Astrocyte (in vitro differentiated cells and primary cell): ENCODE measurements at regions not wholly inside any gene's neighbourhood (a gene's known extent, or its start where the extent isn't known, plus 50 kb on each side); places are given as distances from the start of the nearest gene placed in this dataset.

Experiments
- DNase-seq: peaks from one replicate; pipeline ENCODE4 v3.0.0-alpha.2; 2010; ENCODE audit warnings: low read depth
- FAIRE-seq: peaks from 2 replicates; lab custom pipeline; 2011; peaks lifted over from hg19 to GRCh38; lab: Jason Lieb, UNC
- H2AFZ ChIP-seq: 2 replicates; pipeline ENCODE4 v1.6.0; 2012; ENCODE audit warnings: low read depth, low read length, inconsistent platforms
- H3K27ac ChIP-seq: 2 replicates; pipeline ENCODE4 v1.5.1; 2011; ENCODE audit warnings: low read depth, low read length, inconsistent platforms
- H3K27me3 ChIP-seq: 2 replicates; pipeline ENCODE4 v1.6.0; 2011; ENCODE audit warnings: low read length, inconsistent platforms; ENCODE audit not compliant: insufficient read depth
- H3K36me3 ChIP-seq: 2 replicates; pipeline ENCODE4 v1.5.1; 2011; ENCODE audit warnings: low read length, inconsistent platforms; ENCODE audit not compliant: insufficient read depth
- H3K4me1 ChIP-seq: 2 replicates; pipeline ENCODE4 v1.5.1; 2011; ENCODE audit warnings: low read length, inconsistent platforms; ENCODE audit not compliant: insufficient read depth
- H3K4me2 ChIP-seq: 2 replicates; pipeline ENCODE4 v1.6.0; 2012; ENCODE audit warnings: low read length, inconsistent platforms
- H3K4me3 ChIP-seq: 2 replicates; pipeline ENCODE4 v1.5.1; 2011; ENCODE audit warnings: low read depth, mild to moderate bottlenecking, low read length, inconsistent platforms; ENCODE audit not compliant: insufficient read depth
- H3K79me2 ChIP-seq: 2 replicates; pipeline ENCODE4 v1.6.0; 2012; ENCODE audit warnings: mild to moderate bottlenecking, low read length, inconsistent platforms; ENCODE audit not compliant: insufficient read depth
- H3K9ac ChIP-seq: 2 replicates; pipeline ENCODE4 v1.6.0; 2012; ENCODE audit warnings: mild to moderate bottlenecking, low read length, inconsistent platforms
- H3K9me3 ChIP-seq: 2 replicates; pipeline ENCODE4 v1.5.1; 2012; ENCODE audit warnings: low read depth, mild to moderate bottlenecking, low read length, inconsistent platforms; ENCODE audit not compliant: insufficient read depth
- H4K20me1 ChIP-seq: 2 replicates; pipeline ENCODE4 v1.6.0; 2012; ENCODE audit warnings: low read length, inconsistent platforms; ENCODE audit not compliant: insufficient read depth
- H3K27ac Mint-ChIP-seq: one replicate; pipeline ENCODE4 v1.8.0; 2021; ENCODE audit warnings: mild to moderate bottlenecking, mixed read lengths; ENCODE audit not compliant: unreplicated experiment
- H3K27me3 Mint-ChIP-seq: one replicate; pipeline ENCODE4 v1.8.0; 2021; ENCODE audit warnings: low read depth, mixed read lengths; ENCODE audit not compliant: unreplicated experiment
- H3K36me3 Mint-ChIP-seq: one replicate; pipeline ENCODE4 v1.8.0; 2021; ENCODE audit warnings: low read depth, mixed read lengths; ENCODE audit not compliant: unreplicated experiment
- H3K4me1 Mint-ChIP-seq: one replicate; pipeline ENCODE4 v1.8.0; 2021; ENCODE audit warnings: low read depth, mixed read lengths; ENCODE audit not compliant: unreplicated experiment
- H3K4me3 Mint-ChIP-seq: one replicate; pipeline ENCODE4 v1.8.0; 2021; ENCODE audit warnings: mild to moderate bottlenecking, moderate library complexity, mixed read lengths; ENCODE audit not compliant: unreplicated experiment
- H3K9me3 Mint-ChIP-seq: one replicate; pipeline ENCODE4 v1.8.0; 2021; ENCODE audit warnings: mild to moderate bottlenecking, mixed read lengths; ENCODE audit not compliant: unreplicated experiment
- CTCF ChIP-seq: IDR thresholded peaks from 2 replicates; pipeline ENCODE4 v1.5.1; 2011; ENCODE audit warnings: low read depth, mild to moderate bottlenecking, inconsistent platforms, low read length, moderate library complexity; ENCODE audit not compliant: insufficient read depth
- EZH2 ChIP-seq: IDR thresholded peaks from 2 replicates; pipeline ENCODE4 v1.6.1; 2012; ENCODE audit warnings: mild to moderate bottlenecking, low read length, inconsistent platforms; ENCODE audit not compliant: insufficient read depth

- no peak overlapping the region for H3K4me3 Mint-ChIP-seq
- peak overlapping the region; percentile 70 for H3K27ac Mint-ChIP-seq
- Histone ChIP-seq H3K36me3 (no peaks in the 10 kb centered on the region), H3K9me3 (no peaks in the 10 kb centered on the region), H3K4me3 (no peak overlapping the region), H3K27ac (peak overlapping the region; percentile 62), H2AFZ (no peak overlapping the region), H3K79me2 (no peaks in the 10 kb centered on the region), H3K27me3 (no peaks in the 10 kb centered on the region), H3K4me2 (peak overlapping the region; percentile 23), H3K9ac (peak overlapping the region; percentile 16), H4K20me1 (no peaks in the 10 kb centered on the region), H3K4me1 (peaks cover 18% of the 10 kb centered on the region)
- H3K9me3 Mint-ChIP-seq, result peaks cover 8% of the 10 kb centered on the region
- TF ChIP-seq CTCF, result no peak
- TF ChIP-seq EZH2, result no peak
- peak; percentile 88 for FAIRE-seq
- H3K4me1 Mint-ChIP-seq, result peaks cover 29% of the 10 kb centered on the region
- peaks cover 3% of the 10 kb centered on the region for H3K27me3 Mint-ChIP-seq
- peak; percentile 95 for DNase-seq
- peaks cover 3% of the 10 kb centered on the region for H3K36me3 Mint-ChIP-seq
Observed at GRCh38 chr2:234422273-234422732, 74.6 kb downstream of the ARL4C start.

GRCh38 chr2:234420408-234420807, 76.5 kb downstream of the ARL4C start:
- Histone ChIP-seq H3K4me1 (peaks cover 13% of the 10 kb centered on the region), H4K20me1 (no peaks in the 10 kb centered on the region), H3K9me3 (no peaks in the 10 kb centered on the region), H3K27me3 (no peaks in the 10 kb centered on the region), H3K36me3 (no peaks in the 10 kb centered on the region), H3K79me2 (no peaks in the 10 kb centered on the region), H3K4me2 (no peak overlapping the region), H3K27ac (no peak overlapping the region), H2AFZ (no peak overlapping the region), H3K4me3 (no peak overlapping the region), H3K9ac (no peak overlapping the region)
- TF ChIP-seq CTCF (no peak), EZH2 (no peak)
- H3K27ac Mint-ChIP-seq, result no peak overlapping the region
- DNase-seq (no peak), FAIRE-seq (no peak)
- H3K4me1 Mint-ChIP-seq, result peaks cover 18% of the 10 kb centered on the region
- peaks cover 6% of the 10 kb centered on the region for H3K27me3 Mint-ChIP-seq
- peaks cover 11% of the 10 kb centered on the region for H3K9me3 Mint-ChIP-seq
- H3K4me3 Mint-ChIP-seq, result no peak overlapping the region
- peaks cover 3% of the 10 kb centered on the region for H3K36me3 Mint-ChIP-seq

GRCh38 chr2:234419726-234420125, 77.2 kb downstream of the ARL4C start:
- H2AFZ ChIP-seq, result no peak overlapping the region
- no peaks in the 10 kb centered on the region for H3K27me3 ChIP-seq
- H3K9ac ChIP-seq, result no peak overlapping the region
- H4K20me1 ChIP-seq, result no peaks in the 10 kb centered on the region
- no peak overlapping the region for H3K4me3 ChIP-seq
- H3K27me3 Mint-ChIP-seq, result peaks cover 8% of the 10 kb centered on the region
- H3K4me2 ChIP-seq, result no peak overlapping the region
- TF ChIP-seq EZH2 (no peak), CTCF (no peak)
- DNase-seq (no peak), FAIRE-seq (no peak)
- peaks cover 11% of the 10 kb centered on the region for H3K9me3 Mint-ChIP-seq
- H3K4me3 Mint-ChIP-seq, result no peak overlapping the region
- H3K79me2 ChIP-seq, result no peaks in the 10 kb centered on the region
- H3K4me1 Mint-ChIP-seq, result peaks cover 15% of the 10 kb centered on the region
- H3K4me1 ChIP-seq, result peaks cover 13% of the 10 kb centered on the region
- no peaks in the 10 kb centered on the region for H3K36me3 ChIP-seq
- H3K27ac ChIP-seq, result no peak overlapping the region
- H3K36me3 Mint-ChIP-seq, result peaks cover 3% of the 10 kb centered on the region
- H3K9me3 ChIP-seq, result no peaks in the 10 kb centered on the region
- H3K27ac Mint-ChIP-seq, result no peak overlapping the region
